GM23248 (cell line): ENCODE measurements at regions not wholly inside any gene's neighbourhood (a gene's known extent, or its start where the extent isn't known, plus 50 kb on each side); places are given as distances from the start of the nearest gene placed in this dataset.
"Not testable (repeated sequence)": the region's sequence is repeated elsewhere in the genome, so short reads cannot be mapped to it uniquely, and the experiment has no call there.

ENCODE experiments used
- DNase-seq: peaks from one replicate; pipeline ENCODE4 v3.0.0-alpha.2; 2015
- H2AFZ ChIP-seq: fragments of 200-600 bp; sonication (generic); 2 replicates; pipeline ENCODE4 v1.6.1; 2016; ENCODE audit warnings: antibody characterized with exemption
- H3F3A ChIP-seq: fragments of 200-600 bp; sonication (generic); 2 replicates; pipeline ENCODE4 v1.6.1; 2016; ENCODE audit warnings: mild to moderate bottlenecking, antibody characterized with exemption, mixed run types; ENCODE audit not compliant: insufficient read depth
- H3K27ac ChIP-seq: fragments of 200-600 bp; sonication (generic); 2 replicates; pipeline ENCODE4 v1.5.1; 2016; ENCODE audit warnings: mild to moderate bottlenecking
- H3K27me3 ChIP-seq: fragments of 200-600 bp; sonication (generic); replicated peaks from 2 replicates; pipeline ENCODE4 v1.6.1; 2016; ENCODE audit warnings: mild to moderate bottlenecking; ENCODE audit not compliant: insufficient read depth
- H3K36me3 ChIP-seq: fragments of 200-600 bp; sonication (generic); 2 replicates; pipeline ENCODE4 v1.6.1; 2016; ENCODE audit warnings: low read depth, mild to moderate bottlenecking
- H3K4me1 ChIP-seq: fragments of 200-600 bp; sonication (generic); 2 replicates; pipeline ENCODE4 v1.6.1; 2016; ENCODE audit warnings: mild to moderate bottlenecking; ENCODE audit not compliant: insufficient read depth
- H3K4me2 ChIP-seq: fragments of 200-600 bp; sonication (generic); one replicate; pipeline ENCODE4 v1.6.1; 2016; ENCODE audit warnings: mild to moderate bottlenecking; ENCODE audit not compliant: unreplicated experiment
- H3K4me3 ChIP-seq: fragments of 200-600 bp; sonication (generic); 2 replicates; pipeline ENCODE4 v1.5.1; 2016; ENCODE audit warnings: mild to moderate bottlenecking
- H3K79me2 ChIP-seq: fragments of 200-600 bp; sonication (generic); 2 replicates; pipeline ENCODE4 v1.6.1; 2016; ENCODE audit warnings: mild to moderate bottlenecking; ENCODE audit not compliant: insufficient read depth
- H3K9ac ChIP-seq: fragments of 200-600 bp; sonication (generic); 2 replicates; pipeline ENCODE4 v1.6.1; 2016; ENCODE audit warnings: mild to moderate bottlenecking
- H3K9me2 ChIP-seq: fragments of 200-600 bp; sonication (generic); 2 replicates; pipeline ENCODE4 v1.6.1; 2016; ENCODE audit warnings: mixed run types, mild to moderate bottlenecking, moderate library complexity; ENCODE audit not compliant: insufficient read depth
- H3K9me3 ChIP-seq: fragments of 200-600 bp; sonication (generic); one replicate; pipeline ENCODE4 v1.6.1; 2017; ENCODE audit warnings: low read depth
- H4K20me1 ChIP-seq: fragments of 200-600 bp; sonication (generic); 2 replicates; pipeline ENCODE4 v1.6.0; 2016; ENCODE audit not compliant: insufficient read depth
- EZH2 ChIP-seq: fragments of 200-600 bp; sonication (generic); IDR thresholded peaks from 2 replicates; pipeline ENCODE4 v1.6.1; 2018; ENCODE audit warnings: antibody characterized with exemption, mild to moderate bottlenecking; ENCODE audit not compliant: insufficient read depth, poor library complexity, severe bottlenecking
- EZH2phosphoT487 ChIP-seq: fragments of 200-600 bp; sonication (generic); IDR thresholded peaks from 2 replicates; pipeline ENCODE4 v1.6.1; 2018; ENCODE audit warnings: antibody characterized with exemption, moderate library complexity, mild to moderate bottlenecking, low read depth; ENCODE audit not compliant: insufficient read depth
- WGBS, 2 experiments: methylation state at CpG; one replicate each; pipeline ENCODE4 v1.1.6; 2015 to 2017; ENCODE audit warnings: low lambda C conversion rate in 2 of 2, low coverage in 1 of 2; ENCODE audit errors: missing lambda C conversion rate in 2 of 2; 5-methylcytosine and 5-hydroxymethylcytosine counted together
- in situ Hi-C: fragments of 300-500 bp; cut with MboI; formaldehyde crosslinking; loops from 2 replicates; pipeline ENCODE4 v1.15.0; 2020

GRCh38 chr15:87470923-87471322 lies 785.6 kb downstream of the NTRK3 start:
- in situ Hi-C loops, result no loop called here
- no peaks in the 10 kb centered on the region for H4K20me1 ChIP-seq
- WGBS, 2 experiments, result 14 to 16% methylated on average over 2 of the region's 2 CpGs

GRCh38 chr15:87463956-87464355 lies 792.6 kb downstream of the NTRK3 start:
- H3K4me3 ChIP-seq, H3K79me2 ChIP-seq, H3K27ac ChIP-seq, in situ Hi-C loops, H3K9ac ChIP-seq, H3K9me3 ChIP-seq, H3K4me2 ChIP-seq, H3K27me3 ChIP-seq, H4K20me1 ChIP-seq, H3F3A ChIP-seq, DNase-seq, H3K36me3 ChIP-seq, H3K9me2 ChIP-seq, H2AFZ ChIP-seq, H3K4me1 ChIP-seq: not testable (repeated sequence)
- WGBS, 2 experiments, result 43 to 48% methylated on average over 7 of the region's 7 CpGs

More at GRCh38 chr15:87470923-87471322, 785.6 kb downstream of the NTRK3 start:
- no peak for TF ChIP-seq EZH2
- no peak for TF ChIP-seq EZH2phosphoT487
- H3K36me3 ChIP-seq, result no peaks in the 10 kb centered on the region
- H3K4me1 ChIP-seq, result no peaks in the 10 kb centered on the region
- no peak overlapping the region for H3K4me2 ChIP-seq
- H3K79me2 ChIP-seq, result no peaks in the 10 kb centered on the region
- H3F3A ChIP-seq, result no peaks in the 10 kb centered on the region
- no peak overlapping the region for H2AFZ ChIP-seq
- no peak overlapping the region for H3K9ac ChIP-seq
- no peaks in the 10 kb centered on the region for H3K9me3 ChIP-seq
- no peak overlapping the region for H3K27ac ChIP-seq
- no peak for DNase-seq
- no peaks in the 10 kb centered on the region for H3K27me3 ChIP-seq
- no peak overlapping the region for H3K4me3 ChIP-seq
- H3K9me2 ChIP-seq, result no peaks in the 10 kb centered on the region

- no peaks in the 10 kb centered on the region for H3K9me2 ChIP-seq
Observed at GRCh38 chr15:87461631-87462030, 794.9 kb downstream of the NTRK3 start.

GRCh38 chr15:87454860-87455259 lies 801.7 kb downstream of the NTRK3 start:
- H3K36me3 ChIP-seq, result no peaks in the 10 kb centered on the region
- no peaks in the 10 kb centered on the region for H3K9me2 ChIP-seq
- in situ Hi-C loops, result no loop called here
- no peak overlapping the region for H3K27ac ChIP-seq
- TF ChIP-seq EZH2 (no peak), EZH2phosphoT487 (no peak)
- no peaks in the 10 kb centered on the region for H4K20me1 ChIP-seq
- H3K9me3 ChIP-seq, result peaks cover 3% of the 10 kb centered on the region
- H3K27me3 ChIP-seq, result no peaks in the 10 kb centered on the region
- 0 to 7% methylated on average over 1 of the region's 1 CpG for WGBS, 2 experiments
- no peaks in the 10 kb centered on the region for H3F3A ChIP-seq
- H2AFZ ChIP-seq, result no peak overlapping the region
- H3K4me2 ChIP-seq, result no peak overlapping the region
- H3K4me1 ChIP-seq, result no peaks in the 10 kb centered on the region
- H3K9ac ChIP-seq, result no peak overlapping the region
- DNase-seq, result no peak
- no peaks in the 10 kb centered on the region for H3K79me2 ChIP-seq
- H3K4me3 ChIP-seq, result no peak overlapping the region

More at GRCh38 chr15:87461631-87462030, 794.9 kb downstream of the NTRK3 start:
- Histone ChIP-seq H3K9ac (no peak overlapping the region), H3K4me1 (no peaks in the 10 kb centered on the region), H3K4me2 (no peak overlapping the region), H3K27me3 (no peaks in the 10 kb centered on the region), H3K27ac (no peak overlapping the region), H3F3A (no peaks in the 10 kb centered on the region), H3K79me2 (no peaks in the 10 kb centered on the region), H3K4me3 (no peak overlapping the region), H2AFZ (no peak overlapping the region), H4K20me1 (no peaks in the 10 kb centered on the region), H3K9me3 (no peaks in the 10 kb centered on the region), H3K36me3 (no peaks in the 10 kb centered on the region)
- no peak for DNase-seq
- in situ Hi-C loops, result no loop called here
- TF ChIP-seq EZH2 (no peak), EZH2phosphoT487 (no peak)

- no peak overlapping the region for H3K4me3 ChIP-seq
- no peaks in the 10 kb centered on the region for H3K27me3 ChIP-seq
- no peak overlapping the region for H3K9ac ChIP-seq
- H3F3A ChIP-seq, result no peaks in the 10 kb centered on the region
- no peaks in the 10 kb centered on the region for H3K4me1 ChIP-seq
- DNase-seq, result no peak
- in situ Hi-C loops, result no loop called here
- H4K20me1 ChIP-seq, result no peaks in the 10 kb centered on the region
- H2AFZ ChIP-seq, result no peak overlapping the region
- no peaks in the 10 kb centered on the region for H3K36me3 ChIP-seq
- no peaks in the 10 kb centered on the region for H3K9me3 ChIP-seq
- 0 to 3% methylated on average over 1 of the region's 1 CpG for WGBS, 2 experiments
- H3K79me2 ChIP-seq, result no peaks in the 10 kb centered on the region
- TF ChIP-seq EZH2phosphoT487, result no peak
- no peak for TF ChIP-seq EZH2
- H3K27ac ChIP-seq, result no peak overlapping the region
- H3K4me2 ChIP-seq, result no peak overlapping the region
- no peaks in the 10 kb centered on the region for H3K9me2 ChIP-seq
Observed at GRCh38 chr15:87450314-87450713, 806.2 kb downstream of the NTRK3 start.
